A549 (cell line): ENCODE measurements at regions not wholly inside any gene's neighbourhood (a gene's known extent, or its start where the extent isn't known, plus 50 kb on each side); places are given as distances from the start of the nearest gene placed in this dataset.

Source experiments
- ATAC-seq, 2 experiments: fragments of 200-7000 bp in 1 of 2; fragments of >200 bp in 1 of 2; cut with Nextera tagmentation in 1 of 2; cut with Tn5 transposase in 1 of 2; 3 replicates each; pipeline versions ENCODE4 v1.8.0 to v1.9.1; 2018 to 2020; ENCODE audit warnings: mild to moderate bottlenecking in 1 of 2, moderate library complexity in 1 of 2
- CTCF ChIA-PET: fragments of 300-600 bp; sonication (Branson Sonifier 250); formaldehyde crosslinking; extraction: SDS; loops from one replicate; lab custom pipeline; 2021; ENCODE audit warnings: antibody characterized with exemption, inconsistent platforms; lab: Yijun Ruan, JAX
- POLR2A ChIA-PET: fragments of 350-600 bp; formaldehyde crosslinking; extraction: SDS; loops from one replicate; lab custom pipeline; 2021; ENCODE audit warnings: antibody characterized with exemption, inconsistent platforms; lab: Yijun Ruan, JAX
- DNase-seq, 2 experiments: peaks; one replicate each; pipeline versions ENCODE4 v3.0.0 to v3.0.0-alpha.2; 2011 to 2016; ENCODE audit warnings: low read depth in 1 of 2, low spot score in 1 of 2
- FAIRE-seq: peaks from 2 replicates; lab custom pipeline; 2011; peaks lifted over from hg19 to GRCh38; lab: Jason Lieb, UNC
- H3K27ac ChIP-seq, 2 experiments: fragments of >200 bp; sonication (Bioruptor Twin); formaldehyde crosslinking; 3 replicates each; pipeline ENCODE4 v1.5.1; 2016 to 2017
- H3K4me1 ChIP-seq: fragments of >200 bp; sonication (Bioruptor Twin); formaldehyde crosslinking; 3 replicates; pipeline ENCODE4 v1.6.1; 2016
- H3K4me2 ChIP-seq: fragments of >200 bp; sonication (Bioruptor Twin); formaldehyde crosslinking; 3 replicates; pipeline ENCODE4 v1.6.1; 2016
- H3K4me3 ChIP-seq: fragments of >200 bp; sonication (Bioruptor Twin); formaldehyde crosslinking; 3 replicates; pipeline ENCODE4 v1.5.1; 2016
- H3K9me3 ChIP-seq: fragments of >200 bp; sonication (Bioruptor Twin); formaldehyde crosslinking; 3 replicates; pipeline ENCODE4 v1.6.1; 2016
- BHLHE40 ChIP-seq: IDR thresholded peaks from 2 replicates; pipeline ENCODE4 v1.6.1; 2012; ENCODE audit warnings: low read depth, low read length, inconsistent platforms
- CBX2 ChIP-seq: fragments of 200-600 bp; sonication (generic); IDR thresholded peaks from 2 replicates; pipeline ENCODE4 v1.6.1; 2016; ENCODE audit warnings: low read depth, mild to moderate bottlenecking, borderline replicate concordance
- CBX8 ChIP-seq: fragments of 200-600 bp; sonication (generic); IDR thresholded peaks from 2 replicates; pipeline ENCODE4 v1.6.1; 2016
- CEBPB ChIP-seq, 2 experiments: fragments of >200 bp in 1 of 2; sonication (Bioruptor Twin) in 1 of 2; formaldehyde crosslinking in 1 of 2; IDR thresholded peaks; 2 replicates each; pipeline ENCODE4 v1.6.1; 2012 to 2016
- EP300 ChIP-seq, 2 experiments: fragments of >200 bp; sonication (Bioruptor Twin); formaldehyde crosslinking; IDR thresholded peaks; 2 replicates in 1 of 2; 3 replicates in 1 of 2; pipeline ENCODE4 v1.6.1; 2016 to 2017
- FOSB ChIP-seq: fragments of 250-450 bp; sonication (Bioruptor Pico); IDR thresholded peaks from 2 replicates; pipeline ENCODE4 v1.5.0; 2020; ENCODE audit warnings: mild to moderate bottlenecking, moderate library complexity
- GATA3 ChIP-seq: IDR thresholded peaks from 2 replicates; pipeline ENCODE4 v1.6.1; 2012; ENCODE audit warnings: borderline replicate concordance
- HEYL ChIP-seq: fragments of 250-450 bp; sonication (Bioruptor Pico); IDR thresholded peaks from 2 replicates; pipeline ENCODE4 v1.8.0; 2021; ENCODE audit warnings: mild to moderate bottlenecking, moderate library complexity
- JUNB ChIP-seq: fragments of >200 bp; sonication (Bioruptor Twin); formaldehyde crosslinking; IDR thresholded peaks from 2 replicates; pipeline ENCODE4 v1.6.1; 2016
- KDM1A ChIP-seq: fragments of 200-600 bp; sonication (generic); IDR thresholded peaks from 2 replicates; pipeline ENCODE4 v1.6.1; 2016; ENCODE audit warnings: low read depth, mild to moderate bottlenecking
- KDM5A ChIP-seq: fragments of 200-600 bp; sonication (generic); IDR thresholded peaks from 2 replicates; pipeline ENCODE4 v1.6.1; 2016; ENCODE audit warnings: antibody characterized with exemption, mild to moderate bottlenecking
- NFE2L2 ChIP-seq: fragments of 150-350 bp; conservative IDR thresholded peaks from 2 replicates; pipeline ENCODE4 v1.6.1; 2014; ENCODE audit warnings: low read length
- NPAS2 ChIP-seq: fragments of 250-450 bp; sonication (Bioruptor Pico); IDR thresholded peaks from 2 replicates; pipeline ENCODE4 v1.8.0; 2022; ENCODE audit warnings: mild to moderate bottlenecking, moderate library complexity, borderline replicate concordance
- NR3C1 ChIP-seq: fragments of >200 bp; sonication (Bioruptor Twin); formaldehyde crosslinking; IDR thresholded peaks from 3 replicates; pipeline ENCODE4 v1.6.1; 2017
- POLR2AphosphoS2 ChIP-seq: conservative IDR thresholded peaks from 2 replicates; pipeline ENCODE4 v1.6.1; 2012; ENCODE audit warnings: low read length, improper control_type of control experiment, inconsistent platforms
- RAD21 ChIP-seq, 2 experiments: fragments of >200 bp in 1 of 2; sonication (Bioruptor Twin) in 1 of 2; formaldehyde crosslinking in 1 of 2; IDR thresholded peaks in 1 of 2; conservative IDR thresholded peaks in 1 of 2; 2 replicates in 1 of 2; 3 replicates in 1 of 2; pipeline ENCODE4 v1.6.1; 2012 to 2018; ENCODE audit warnings: inconsistent platforms in 1 of 2
- RARB ChIP-seq: fragments of 250-450 bp; sonication (Bioruptor Pico); IDR thresholded peaks from 2 replicates; pipeline ENCODE4 v1.8.0; 2021; ENCODE audit warnings: mild to moderate bottlenecking, moderate library complexity
- RFX5 ChIP-seq: fragments of 450-650 bp; IDR thresholded peaks from 2 replicates; pipeline ENCODE4 v1.7.1; 2014; ENCODE audit warnings: antibody characterized with exemption, mild to moderate bottlenecking, moderate library complexity
- RNF2 ChIP-seq: fragments of 200-600 bp; sonication (generic); IDR thresholded peaks from 2 replicates; pipeline ENCODE4 v1.6.1; 2016; ENCODE audit warnings: low read depth, mild to moderate bottlenecking, antibody characterized with exemption, moderate library complexity, borderline replicate concordance
- SMC3 ChIP-seq: fragments of >200 bp; sonication (Bioruptor Twin); formaldehyde crosslinking; IDR thresholded peaks from 3 replicates; pipeline ENCODE4 v1.6.1; 2018; ENCODE audit warnings: inconsistent platforms
- TP53 ChIP-seq: fragments of 250-450 bp; sonication (Bioruptor Pico); IDR thresholded peaks from 2 replicates; pipeline ENCODE4 v1.5.0; 2021; ENCODE audit warnings: mild to moderate bottlenecking, moderate library complexity
- ZC3H11A ChIP-seq: fragments of 450-650 bp; IDR thresholded peaks from 2 replicates; pipeline ENCODE4 v1.6.1; 2014; ENCODE audit warnings: antibody characterized with exemption, mild to moderate bottlenecking
- ZNF302 ChIP-seq: fragments of 250-450 bp; sonication (Bioruptor Pico); IDR thresholded peaks from 2 replicates; pipeline ENCODE4 v1.9.0; 2021; ENCODE audit warnings: inconsistent platforms, mild to moderate bottlenecking, moderate library complexity
- ZSCAN20 ChIP-seq: fragments of 250-450 bp; sonication (Bioruptor Pico); IDR thresholded peaks from 2 replicates; pipeline ENCODE4 v1.8.0; 2022; ENCODE audit warnings: mild to moderate bottlenecking, moderate library complexity
- WGBS: methylation state at CpG from one replicate; pipeline ENCODE4 v1.1.6; 2017; ENCODE audit errors: missing lambda C conversion rate; 5-methylcytosine and 5-hydroxymethylcytosine counted together
- TF ChIP-seq, protein P1 (sequence below): IDR thresholded peaks from 2 replicates; pipeline ENCODE4 v1.6.1; 2012
- TF ChIP-seq, protein P2 (sequence below): fragments of 150-350 bp; IDR thresholded peaks from 2 replicates; pipeline ENCODE4 v1.6.1; 2014; ENCODE audit warnings: low read depth, mild to moderate bottlenecking, low read length
- TF ChIP-seq, protein P3 (sequence below): fragments of 450-650 bp; IDR thresholded peaks from 2 replicates; pipeline ENCODE4 v1.6.1; 2014; ENCODE audit warnings: antibody characterized with exemption

DNA sequence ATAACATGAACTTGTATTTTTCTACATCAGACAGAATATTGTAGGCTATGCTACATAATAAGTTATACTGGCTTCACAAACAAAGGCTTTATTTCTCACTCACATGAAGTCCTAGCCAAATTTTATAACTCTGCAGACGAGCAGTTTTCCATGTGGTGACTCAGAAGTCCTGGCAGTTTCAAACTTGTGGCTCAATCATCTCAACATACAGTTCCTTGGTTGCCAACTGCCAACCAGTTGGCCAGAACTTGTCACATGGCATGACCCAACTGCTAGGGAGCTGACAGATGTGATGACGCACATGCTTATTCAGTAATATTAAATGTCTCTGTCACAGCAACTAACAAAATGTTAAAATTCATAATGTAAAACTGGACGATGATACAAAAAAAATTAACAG lies 63.8 kb upstream of the ZC3H15 start:
- no peaks in the 10 kb centered on the region for H3K9me3 ChIP-seq
- ATAC-seq (peak; percentile 59 to 61; a peak in 4 of 6 replicates), DNase-seq (peak in 1 of 2 experiments; percentile 45), FAIRE-seq (no peak)
- TF ChIP-seq POLR2AphosphoS2 = no peak
- no peak for TF ChIP-seq HEYL (CRISPR knock-in tag)
- no peak for TF ChIP-seq RAD21 (conservative IDR thresholded peaks at IDR 0.05 in 1 of 2, IDR thresholded peaks at IDR 0.05 in 1 of 2)
- no peak for TF ChIP-seq ZSCAN20
- no peak for TF ChIP-seq SMC3
- TF ChIP-seq TP53 (CRISPR knock-in tag) = no peak
- TF ChIP-seq EP300 (IDR thresholded peaks at IDR 0.05) = no peak
- no peak for TF ChIP-seq ZC3H11A
- no peak for TF ChIP-seq JUNB
- TF ChIP-seq, protein P1, sequence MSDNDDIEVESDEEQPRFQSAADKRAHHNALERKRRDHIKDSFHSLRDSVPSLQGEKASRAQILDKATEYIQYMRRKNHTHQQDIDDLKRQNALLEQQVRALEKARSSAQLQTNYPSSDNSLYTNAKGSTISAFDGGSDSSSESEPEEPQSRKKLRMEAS = no peak
- TF ChIP-seq RARB (CRISPR knock-in tag) = no peak
- TF ChIP-seq NR3C1 = no peak
- TF ChIP-seq CBX8 = no peak
- TF ChIP-seq, protein P2, sequence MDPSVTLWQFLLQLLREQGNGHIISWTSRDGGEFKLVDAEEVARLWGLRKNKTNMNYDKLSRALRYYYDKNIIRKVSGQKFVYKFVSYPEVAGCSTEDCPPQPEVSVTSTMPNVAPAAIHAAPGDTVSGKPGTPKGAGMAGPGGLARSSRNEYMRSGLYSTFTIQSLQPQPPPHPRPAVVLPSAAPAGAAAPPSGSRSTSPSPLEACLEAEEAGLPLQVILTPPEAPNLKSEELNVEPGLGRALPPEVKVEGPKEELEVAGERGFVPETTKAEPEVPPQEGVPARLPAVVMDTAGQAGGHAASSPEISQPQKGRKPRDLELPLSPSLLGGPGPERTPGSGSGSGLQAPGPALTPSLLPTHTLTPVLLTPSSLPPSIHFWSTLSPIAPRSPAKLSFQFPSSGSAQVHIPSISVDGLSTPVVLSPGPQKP = no peak
- TF ChIP-seq NPAS2 (CRISPR knock-in tag) = no peak
- TF ChIP-seq RFX5 = no peak
- no peak for TF ChIP-seq KDM5A
- no peak for TF ChIP-seq CBX2
- H3K27ac ChIP-seq = no peak overlapping the region
- POLR2A ChIA-PET = no interaction called here
- H3K4me2 ChIP-seq = no peak overlapping the region
- 54% methylated on average over 3 of the region's 3 CpGs for WGBS
- H3K4me3 ChIP-seq = no peak overlapping the region
- CTCF ChIA-PET = no interaction called here
- H3K4me1 ChIP-seq = 0 out of 3 replicates have a peak, but pooled peaks cover 4% of the 10 kb centered on the region

DNA sequence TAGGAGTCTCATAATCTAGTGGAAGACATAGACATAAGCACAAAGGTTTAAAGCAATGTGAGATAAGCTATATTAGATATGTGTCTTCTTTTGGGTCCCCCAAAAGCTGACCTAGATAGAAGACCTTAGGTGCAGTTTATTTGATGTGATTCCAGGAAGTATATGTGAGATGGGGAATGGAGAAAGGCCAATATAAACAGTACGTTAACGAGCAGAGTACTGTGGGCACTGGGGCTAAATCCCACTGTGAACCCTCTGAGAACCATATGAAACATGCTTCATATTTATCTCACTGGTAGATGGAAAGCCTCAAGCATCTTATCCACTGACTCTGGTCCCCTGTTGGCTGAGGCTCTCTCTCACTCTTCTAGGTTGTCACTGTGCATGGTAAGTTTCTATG lies 62.6 kb upstream of the ZC3H15 start:
- no peak for TF ChIP-seq BHLHE40

DNA sequence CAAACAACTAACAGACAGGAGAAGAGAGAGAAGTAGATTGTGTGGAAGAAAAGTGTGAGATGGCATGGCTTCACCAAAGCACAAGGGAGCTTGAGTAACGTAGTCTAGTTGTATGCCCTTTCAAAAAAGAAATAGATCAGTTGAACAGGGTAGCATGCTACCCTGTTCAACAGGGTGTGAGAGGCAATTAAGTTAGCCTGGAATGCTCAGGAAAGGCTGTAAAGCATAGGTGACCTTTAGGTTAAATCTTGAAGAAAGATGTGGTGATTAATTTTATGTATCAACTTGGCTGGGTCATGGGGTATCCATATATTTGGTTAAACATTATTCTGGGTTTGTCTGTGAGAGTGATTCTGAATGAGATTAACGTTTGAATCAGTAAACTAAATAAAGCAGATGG lies 61.8 kb upstream of the ZC3H15 start:
- DNase-seq (no peak), ATAC-seq (no peak), FAIRE-seq (no peak)
- no peak overlapping the region for H3K27ac ChIP-seq
- no peaks in the 10 kb centered on the region for H3K9me3 ChIP-seq
- 33% methylated on average over 2 of the region's 2 CpGs for WGBS
- H3K4me2 ChIP-seq = no peak overlapping the region
- H3K4me3 ChIP-seq = no peak overlapping the region
- TF ChIP-seq POLR2AphosphoS2 (no peak), FOSB (no peak), JUNB (no peak), NR3C1 (no peak), CEBPB (IDR thresholded peaks at IDR 0.05) (no peak), RNF2 (no peak), NFE2L2 (no peak), KDM1A (no peak), RAD21 (conservative IDR thresholded peaks at IDR 0.05 in 1 of 2, IDR thresholded peaks at IDR 0.05 in 1 of 2) (no peak), ZNF302 (CRISPR knock-in tag) (no peak), NPAS2 (CRISPR knock-in tag) (no peak), GATA3 (no peak)
- TF ChIP-seq, protein P3, sequence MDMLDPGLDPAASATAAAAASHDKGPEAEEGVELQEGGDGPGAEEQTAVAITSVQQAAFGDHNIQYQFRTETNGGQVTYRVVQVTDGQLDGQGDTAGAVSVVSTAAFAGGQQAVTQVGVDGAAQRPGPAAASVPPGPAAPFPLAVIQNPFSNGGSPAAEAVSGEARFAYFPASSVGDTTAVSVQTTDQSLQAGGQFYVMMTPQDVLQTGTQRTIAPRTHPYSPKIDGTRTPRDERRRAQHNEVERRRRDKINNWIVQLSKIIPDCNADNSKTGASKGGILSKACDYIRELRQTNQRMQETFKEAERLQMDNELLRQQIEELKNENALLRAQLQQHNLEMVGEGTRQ = no peak
- TF ChIP-seq, protein P1 = no peak
- CTCF ChIA-PET = no interaction called here
- H3K4me1 ChIP-seq = 0 out of 3 replicates have a peak, but pooled peaks cover 4% of the 10 kb centered on the region
- POLR2A ChIA-PET = no interaction called here

More for the DNA sequence above, 62.6 kb upstream of the ZC3H15 start:
- ChIA-PET POLR2A (no interaction called here), CTCF (no interaction called here)
- DNase-seq (no peak), FAIRE-seq (no peak), ATAC-seq (no peak)
- Histone ChIP-seq H3K4me2 (no peak overlapping the region), H3K9me3 (no peaks in the 10 kb centered on the region), H3K4me3 (no peak overlapping the region), H3K27ac (no peak overlapping the region), H3K4me1 (0 out of 3 replicates have a peak, but pooled peaks cover 4% of the 10 kb centered on the region)
- WGBS = 80% methylated on average over 2 of the region's 2 CpGs
